DOHH2 (cell line): ENCODE measurements at regions not wholly inside any gene's neighbourhood (a gene's known extent, or its start where the extent isn't known, plus 50 kb on each side); places are given as distances from the start of the nearest gene placed in this dataset.

Experiments
- CTCF ChIP-seq: fragments of 200-600 bp; sonication (generic); IDR thresholded peaks from one replicate; pipeline ENCODE4 v1.5.1; 2014; ENCODE audit warnings: antibody characterized with exemption, mild to moderate bottlenecking, low read depth, low read length; ENCODE audit not compliant: poor library complexity, severe bottlenecking
- EZH2phosphoT487 ChIP-seq: fragments of 200-600 bp; sonication (generic); IDR thresholded peaks from 2 replicates; pipeline ENCODE4 v1.6.1; 2017; ENCODE audit warnings: borderline replicate concordance, mild to moderate bottlenecking, antibody characterized with exemption, low read length, moderate library complexity, mixed read lengths

DNA sequence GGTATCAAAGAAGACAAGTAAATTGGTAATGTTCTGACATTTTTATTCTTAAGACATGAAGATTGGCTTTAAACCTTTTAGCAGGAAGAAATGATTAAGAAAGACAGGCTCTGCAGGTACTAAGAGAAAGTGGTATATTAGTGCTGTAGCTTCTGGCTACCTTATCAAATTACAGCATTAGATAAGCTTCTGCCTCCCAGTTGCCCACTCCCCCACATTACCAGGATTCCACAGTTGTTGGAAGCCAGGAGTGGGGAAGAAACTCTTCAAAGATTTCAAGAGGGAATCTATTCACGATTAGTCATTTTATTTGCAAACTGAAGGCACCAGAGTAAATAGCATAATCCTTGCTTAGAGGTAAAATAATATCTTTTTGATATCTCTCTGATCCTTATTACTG is 274.9 kb downstream of the LMO4 start:
- TF ChIP-seq CTCF (no peak), EZH2phosphoT487 (no peak)
